Testis (tissue), 2 donors: ENCODE measurements at regions not wholly inside any gene's neighbourhood (a gene's known extent, or its start where the extent isn't known, plus 50 kb on each side); places are given as distances from the start of the nearest gene placed in this dataset.
A peak's percentile ranks its signal among the peaks of the same experiment; 100 is the strongest.

Experiments
- DNase-seq: peaks from one replicate; pipeline ENCODE4 v3.0.0-alpha.2; 2019
- H3K27ac ChIP-seq, 2 donors: fragments of 200-600 bp; sonication (generic); one replicate each; pipeline ENCODE4 v1.5.1; 2019
- H3K27me3 ChIP-seq: fragments of 200-600 bp; sonication (generic); one replicate; pipeline ENCODE4 v1.5.1; 2019
- H3K36me3 ChIP-seq: fragments of 200-600 bp; sonication (generic); one replicate; pipeline ENCODE4 v1.5.1; 2017; ENCODE audit warnings: low read depth; ENCODE audit errors: missing control alignments
- H3K4me1 ChIP-seq: fragments of 200-600 bp; sonication (generic); one replicate; pipeline ENCODE4 v1.5.1; 2019
- H3K4me3 ChIP-seq, 2 donors: fragments of 200-600 bp; sonication (generic); one replicate each; pipeline ENCODE4 v1.5.1; 2017 to 2019
- H3K9me3 ChIP-seq: fragments of 200-600 bp; sonication (generic); one replicate; pipeline ENCODE4 v1.5.1; 2017
- POLR2A ChIP-seq: fragments of 450-650 bp; IDR thresholded peaks from one replicate; pipeline ENCODE4 v1.6.1; 2017; ENCODE audit warnings: antibody characterized with exemption, mild to moderate bottlenecking, moderate library complexity
- WGBS, 2 donors: methylation state at CpG; one replicate each; pipeline ENCODE4 v1.1.5; 2018; 5-methylcytosine and 5-hydroxymethylcytosine counted together
- intact Hi-C: fragments of 100-400 bp; cut with DNase I; formaldehyde crosslinking; loops from one replicate; pipeline ENCODE4 v1.15.1; 2023; ENCODE audit warnings: low total_unique reads
- TF ChIP-seq, protein P1 (sequence below), 3 experiments: fragments of 450-650 bp in 2 of 3; fragments of 200-600 bp in 1 of 3; sonication (generic) in 1 of 3; IDR thresholded peaks; one replicate each; pipeline ENCODE4 v1.5.1; 2016 to 2019; ENCODE audit warnings: antibody characterized with exemption in 3 of 3, mild to moderate bottlenecking in 2 of 3, moderate library complexity in 1 of 3

DNA sequence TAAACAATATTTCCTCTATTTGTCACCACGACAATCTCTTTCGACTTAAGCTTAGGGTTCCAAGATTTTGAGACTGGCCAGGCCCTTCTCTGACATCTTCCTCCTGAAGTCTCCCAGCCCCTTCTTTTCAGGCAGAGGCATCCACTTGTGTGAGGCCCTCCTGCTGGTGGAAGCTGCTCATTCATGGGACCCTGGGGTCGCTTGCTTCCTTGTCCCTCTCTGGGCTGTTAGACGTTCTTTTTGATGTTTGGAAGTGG, 188.2 kb upstream of the APCDD1 start:
- H3K36me3 ChIP-seq, result no peaks in the 10 kb centered on the region
- peaks cover 6% of the 10 kb centered on the region for H3K4me1 ChIP-seq
- TF ChIP-seq POLR2A, result no peak
- H3K27me3 ChIP-seq, result no peaks in the 10 kb centered on the region
- no peak for DNase-seq
- H3K27ac ChIP-seq, result no peak overlapping the region
- H3K4me3 ChIP-seq, result no peak overlapping the region
- intact Hi-C loops, result no loop called here
- no peaks in the 10 kb centered on the region for H3K9me3 ChIP-seq
- 84 to 87% methylated on average over 4 of the region's 4 CpGs for WGBS, 2 donors

DNA sequence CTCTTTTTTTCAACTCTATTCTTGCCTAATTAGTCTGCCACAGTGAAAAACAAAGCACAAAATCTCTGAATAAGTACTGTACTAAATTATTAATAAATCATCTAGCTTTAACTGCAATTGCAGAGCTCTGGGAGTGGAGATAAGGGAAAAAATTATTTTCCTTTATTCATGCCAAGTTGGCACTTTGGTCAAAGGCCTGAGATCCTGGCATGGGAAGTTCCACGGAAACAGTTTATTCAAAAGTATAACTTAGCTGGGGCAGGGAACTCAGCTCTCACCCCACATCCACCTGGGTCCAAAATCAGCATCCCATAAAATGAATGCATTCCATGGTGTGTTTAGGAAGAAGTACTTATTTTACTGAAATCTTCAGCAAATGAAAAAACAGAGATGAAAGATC, 185.2 kb upstream of the APCDD1 start:
- no peak overlapping the region for H3K4me3 ChIP-seq
- H3K4me1 ChIP-seq, result peaks cover 6% of the 10 kb centered on the region
- no peaks in the 10 kb centered on the region for H3K9me3 ChIP-seq
- DNase-seq, result no peak
- WGBS, 2 donors, result 22 to 40% methylated on average over 1 of the region's 1 CpG
- H3K36me3 ChIP-seq, result no peaks in the 10 kb centered on the region
- peak overlapping the region in 1 of 2 donors; percentile 37 for H3K27ac ChIP-seq
- intact Hi-C loops, result no loop called here
- no peak for TF ChIP-seq POLR2A
- TF ChIP-seq, protein P1, sequence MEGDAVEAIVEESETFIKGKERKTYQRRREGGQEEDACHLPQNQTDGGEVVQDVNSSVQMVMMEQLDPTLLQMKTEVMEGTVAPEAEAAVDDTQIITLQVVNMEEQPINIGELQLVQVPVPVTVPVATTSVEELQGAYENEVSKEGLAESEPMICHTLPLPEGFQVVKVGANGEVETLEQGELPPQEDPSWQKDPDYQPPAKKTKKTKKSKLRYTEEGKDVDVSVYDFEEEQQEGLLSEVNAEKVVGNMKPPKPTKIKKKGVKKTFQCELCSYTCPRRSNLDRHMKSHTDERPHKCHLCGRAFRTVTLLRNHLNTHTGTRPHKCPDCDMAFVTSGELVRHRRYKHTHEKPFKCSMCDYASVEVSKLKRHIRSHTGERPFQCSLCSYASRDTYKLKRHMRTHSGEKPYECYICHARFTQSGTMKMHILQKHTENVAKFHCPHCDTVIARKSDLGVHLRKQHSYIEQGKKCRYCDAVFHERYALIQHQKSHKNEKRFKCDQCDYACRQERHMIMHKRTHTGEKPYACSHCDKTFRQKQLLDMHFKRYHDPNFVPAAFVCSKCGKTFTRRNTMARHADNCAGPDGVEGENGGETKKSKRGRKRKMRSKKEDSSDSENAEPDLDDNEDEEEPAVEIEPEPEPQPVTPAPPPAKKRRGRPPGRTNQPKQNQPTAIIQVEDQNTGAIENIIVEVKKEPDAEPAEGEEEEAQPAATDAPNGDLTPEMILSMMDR (IDR thresholded peaks at IDR 0.05), result no peak
- H3K27me3 ChIP-seq, result no peaks in the 10 kb centered on the region

DNA sequence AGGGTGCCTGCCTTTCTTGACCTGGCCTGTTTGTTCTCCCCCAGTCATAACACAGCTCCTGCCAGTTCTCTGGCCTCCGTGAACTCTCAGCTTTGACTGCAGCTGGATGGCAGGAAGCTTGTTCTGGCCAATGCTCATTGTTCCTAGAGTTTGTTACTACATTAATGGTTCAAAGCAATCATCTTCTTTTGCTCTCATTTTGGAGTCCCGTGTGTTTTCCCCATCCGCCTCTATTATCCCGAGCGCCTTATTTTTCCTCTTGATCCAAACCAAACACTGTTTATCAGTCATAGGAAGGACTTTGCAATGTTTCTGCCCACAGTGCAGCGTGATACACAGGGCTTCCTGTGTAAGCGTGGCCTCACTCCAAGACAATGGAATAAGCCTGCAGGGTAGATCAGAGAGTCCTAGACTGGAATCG, 184.3 kb upstream of the APCDD1 start:
- Histone ChIP-seq H3K4me3 (no peak overlapping the region), H3K36me3 (no peaks in the 10 kb centered on the region), H3K27ac (peak overlapping the region in 1 of 2 donors; percentile 46), H3K4me1 (peaks cover 6% of the 10 kb centered on the region), H3K9me3 (no peaks in the 10 kb centered on the region), H3K27me3 (no peaks in the 10 kb centered on the region)
- intact Hi-C loops, result no loop called here
- 40 to 43% methylated on average over 8 of the region's 8 CpGs for WGBS, 2 donors
- DNase-seq, result peak; percentile 46
- TF ChIP-seq POLR2A, result no peak
- TF ChIP-seq, protein P1 (IDR thresholded peaks at IDR 0.05), result no peak

DNA sequence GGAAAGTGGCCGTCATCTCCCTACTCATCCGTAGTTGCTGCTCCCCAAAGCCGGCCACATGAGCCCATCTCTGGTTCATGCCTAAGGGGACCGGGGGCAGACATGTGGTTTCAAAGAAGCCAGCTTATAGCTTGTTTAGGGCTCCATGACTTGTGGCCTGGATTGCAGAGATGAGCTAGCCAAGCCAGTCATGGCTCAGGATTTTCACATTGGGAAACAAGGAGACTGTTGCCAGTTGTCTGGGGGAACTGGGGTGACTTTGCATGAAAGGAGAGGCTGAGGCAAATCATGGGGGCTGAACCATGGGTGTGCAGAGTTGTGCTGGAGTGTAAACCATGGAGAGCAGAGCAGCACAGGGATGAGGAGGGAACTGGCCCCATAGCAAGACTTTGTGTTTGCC, 183.0 kb upstream of the APCDD1 start:
- no peaks in the 10 kb centered on the region for H3K9me3 ChIP-seq
- no peak for DNase-seq
- H3K27me3 ChIP-seq, result no peaks in the 10 kb centered on the region
- H3K4me3 ChIP-seq, result no peak overlapping the region
- peaks cover 6% of the 10 kb centered on the region for H3K4me1 ChIP-seq
- intact Hi-C loops, result no loop called here
- H3K27ac ChIP-seq, result no peak overlapping the region
- WGBS, 2 donors, result 83 to 98% methylated on average over 4 of the region's 4 CpGs
- no peaks in the 10 kb centered on the region for H3K36me3 ChIP-seq
- TF ChIP-seq POLR2A, result no peak

DNA sequence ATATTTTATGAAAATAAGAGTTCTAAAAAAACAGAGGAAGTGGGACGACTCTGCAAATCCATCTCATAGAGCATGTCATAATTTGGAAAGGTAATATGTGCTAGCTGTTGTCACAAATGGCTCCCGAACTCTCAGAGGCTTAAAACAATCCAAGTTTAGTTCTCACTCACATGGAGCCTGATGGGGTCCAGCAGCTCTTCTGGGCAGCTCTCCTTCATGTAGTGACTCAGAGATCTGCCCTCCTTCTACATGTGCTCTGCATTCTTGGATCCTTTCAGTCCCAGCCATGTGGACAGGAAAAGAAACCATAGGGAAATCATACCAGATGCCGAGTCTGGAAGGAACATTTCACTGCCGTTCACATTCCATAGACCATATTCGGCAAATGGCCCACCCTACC, 180.1 kb upstream of the APCDD1 start:
- intact Hi-C loops, result no loop called here
- no peaks in the 10 kb centered on the region for H3K9me3 ChIP-seq
- WGBS, 2 donors, result 79 to 83% methylated on average over 5 of the region's 5 CpGs
- no peak overlapping the region for H3K27ac ChIP-seq
- TF ChIP-seq POLR2A, result no peak
- TF ChIP-seq, protein P1 (IDR thresholded peaks at IDR 0.05), result no peak
- H3K27me3 ChIP-seq, result no peaks in the 10 kb centered on the region
- peaks cover under 1% of the 10 kb centered on the region for H3K4me1 ChIP-seq
- DNase-seq, result no peak
- H3K36me3 ChIP-seq, result no peaks in the 10 kb centered on the region
- H3K4me3 ChIP-seq, result no peak overlapping the region

DNA sequence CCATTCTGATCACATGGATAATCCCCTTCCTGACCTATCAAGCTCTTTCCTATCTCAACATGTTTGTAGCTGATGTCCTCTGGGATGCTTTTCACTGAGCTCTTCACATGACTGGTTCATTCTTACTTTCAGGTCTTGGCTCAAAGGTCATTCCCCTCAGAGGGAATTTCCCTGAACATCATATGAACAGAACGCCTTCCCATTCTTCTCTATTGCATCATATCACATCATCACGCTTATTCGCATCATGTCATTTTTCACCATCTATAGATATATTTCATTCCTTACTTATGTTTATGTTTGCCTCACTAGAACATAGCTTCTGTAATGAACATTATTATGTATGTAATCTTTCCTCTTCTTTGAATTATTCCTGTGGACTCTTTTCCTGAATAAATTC, 178.9 kb upstream of the APCDD1 start:
- intact Hi-C loops, result no loop called here
- no peak for TF ChIP-seq POLR2A
- TF ChIP-seq, protein P1 (IDR thresholded peaks at IDR 0.05), result no peak
- Histone ChIP-seq H3K27ac (no peak overlapping the region), H3K9me3 (no peaks in the 10 kb centered on the region), H3K4me3 (no peak overlapping the region), H3K27me3 (no peaks in the 10 kb centered on the region), H3K36me3 (no peaks in the 10 kb centered on the region), H3K4me1 (no peaks in the 10 kb centered on the region)
- 94 to 100% methylated on average over 3 of the region's 3 CpGs for WGBS, 2 donors
- no peak for DNase-seq
